Transverse colon (tissue), 4 donors: ENCODE measurements at regions not wholly inside any gene's neighbourhood (a gene's known extent, or its start where the extent isn't known, plus 50 kb on each side); places are given as distances from the start of the nearest gene placed in this dataset.

Source experiments
- POLR2AphosphoS5 ChIP-seq, 3 donors: sonication (generic); formaldehyde crosslinking; IDR thresholded peaks; one replicate each; pipeline ENCODE4 v1.6.1; 2016; ENCODE audit warnings: antibody characterized with exemption in 3 of 3
- TF ChIP-seq, protein P1 (sequence below), 5 experiments: fragments of 200-600 bp in 3 of 5; fragments of 450-650 bp in 2 of 5; sonication (generic) in 3 of 5; IDR thresholded peaks; 1 replicate in 2 of 5; 2 replicates in 3 of 5; pipeline ENCODE4 v1.5.1; 2016 to 2017; ENCODE audit warnings: antibody characterized with exemption in 5 of 5, inconsistent platforms in 3 of 5, mild to moderate bottlenecking in 2 of 5, moderate library complexity in 1 of 5

DNA sequence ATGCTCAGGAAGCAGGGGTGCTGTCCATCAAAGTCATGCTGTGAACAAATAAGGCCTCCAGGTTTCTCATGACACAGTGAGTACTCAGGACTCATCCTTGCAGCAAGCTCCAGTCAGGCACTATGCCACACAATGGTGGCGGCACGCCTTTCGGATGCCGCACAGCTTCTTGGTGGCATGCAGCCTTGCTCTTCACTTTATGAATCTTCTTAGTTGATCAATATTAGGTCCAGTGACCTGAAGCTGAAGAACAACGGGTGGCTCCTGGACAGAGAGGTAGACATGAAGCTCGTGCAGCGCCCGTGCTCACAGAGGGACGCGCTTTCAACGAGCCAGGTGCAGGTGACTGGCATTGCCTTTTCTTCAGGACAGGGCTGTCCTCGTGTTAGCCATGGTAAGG lies 653.0 kb upstream of the MGMT start:
- no peak for TF ChIP-seq POLR2AphosphoS5 (IDR thresholded peaks at IDR 0.05)
- TF ChIP-seq, protein P1, sequence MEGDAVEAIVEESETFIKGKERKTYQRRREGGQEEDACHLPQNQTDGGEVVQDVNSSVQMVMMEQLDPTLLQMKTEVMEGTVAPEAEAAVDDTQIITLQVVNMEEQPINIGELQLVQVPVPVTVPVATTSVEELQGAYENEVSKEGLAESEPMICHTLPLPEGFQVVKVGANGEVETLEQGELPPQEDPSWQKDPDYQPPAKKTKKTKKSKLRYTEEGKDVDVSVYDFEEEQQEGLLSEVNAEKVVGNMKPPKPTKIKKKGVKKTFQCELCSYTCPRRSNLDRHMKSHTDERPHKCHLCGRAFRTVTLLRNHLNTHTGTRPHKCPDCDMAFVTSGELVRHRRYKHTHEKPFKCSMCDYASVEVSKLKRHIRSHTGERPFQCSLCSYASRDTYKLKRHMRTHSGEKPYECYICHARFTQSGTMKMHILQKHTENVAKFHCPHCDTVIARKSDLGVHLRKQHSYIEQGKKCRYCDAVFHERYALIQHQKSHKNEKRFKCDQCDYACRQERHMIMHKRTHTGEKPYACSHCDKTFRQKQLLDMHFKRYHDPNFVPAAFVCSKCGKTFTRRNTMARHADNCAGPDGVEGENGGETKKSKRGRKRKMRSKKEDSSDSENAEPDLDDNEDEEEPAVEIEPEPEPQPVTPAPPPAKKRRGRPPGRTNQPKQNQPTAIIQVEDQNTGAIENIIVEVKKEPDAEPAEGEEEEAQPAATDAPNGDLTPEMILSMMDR (IDR thresholded peaks at IDR 0.05): no peak
